HG03432 (cell line): ENCODE measurements at regions not wholly inside any gene's neighbourhood (a gene's known extent, or its start where the extent isn't known, plus 50 kb on each side); places are given as distances from the start of the nearest gene placed in this dataset.
"Not testable (repeated sequence)": the region's sequence is repeated elsewhere in the genome, so short reads cannot be mapped to it uniquely, and the experiment has no call there.

ENCODE experiments used
- ATAC-seq: cut with Tn5 transposase; IDR thresholded peaks from one replicate; pipeline ENCODE4 v1.9.1; 2021; ENCODE audit warnings: mild to moderate bottlenecking, moderate library complexity; ENCODE audit not compliant: unreplicated experiment

DNA sequence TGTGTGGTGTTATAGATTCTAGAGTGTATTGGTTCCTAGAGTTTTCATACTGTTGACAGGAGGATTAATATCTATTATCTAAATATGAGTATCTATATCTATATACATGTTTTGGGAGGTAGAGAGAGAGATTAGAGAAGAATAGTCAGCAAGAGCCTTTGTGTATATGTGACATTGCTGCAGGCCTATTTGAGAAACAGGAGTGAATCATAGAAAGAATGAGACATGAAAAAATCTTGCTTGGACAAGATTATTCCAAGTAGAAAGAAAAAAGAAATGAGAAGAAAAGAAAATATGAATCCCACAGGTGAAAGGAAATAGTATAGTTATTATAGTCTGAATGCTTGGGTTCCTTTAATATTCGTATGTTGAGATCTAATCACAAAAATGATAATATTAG lies 720.4 kb downstream of the RERGL start:
- no peak for ATAC-seq

- ATAC-seq = no peak
Measured at GRCh38 chr12:17361224-17361623, 728.8 kb downstream of the RERGL start.

DNA sequence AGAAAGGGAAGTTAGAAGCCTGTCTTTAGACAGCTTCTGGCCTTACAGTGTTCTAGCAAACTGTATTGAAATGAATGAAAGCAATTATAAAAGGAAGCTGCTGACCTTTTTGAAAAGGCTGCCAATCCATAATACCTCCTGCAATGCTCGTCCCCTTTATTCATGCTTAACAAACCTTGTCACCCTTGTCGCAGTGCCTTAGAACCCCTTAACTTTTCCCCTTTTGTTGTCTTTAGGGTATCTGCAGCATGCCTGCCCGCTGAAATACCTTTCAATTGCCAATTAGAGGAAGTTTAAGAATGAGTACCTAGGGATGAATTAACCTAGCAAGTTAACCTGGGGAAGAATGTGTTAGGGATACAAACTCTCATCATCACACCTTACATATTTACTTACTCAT lies 731.2 kb downstream of the RERGL start:
- no peak for ATAC-seq

- ATAC-seq = no peak
Measured at GRCh38 chr12:17357396-17357795, 732.6 kb downstream of the RERGL start.

- no peak for ATAC-seq
Measured at GRCh38 chr12:17352164-17352563, 737.8 kb downstream of the RERGL start.

DNA sequence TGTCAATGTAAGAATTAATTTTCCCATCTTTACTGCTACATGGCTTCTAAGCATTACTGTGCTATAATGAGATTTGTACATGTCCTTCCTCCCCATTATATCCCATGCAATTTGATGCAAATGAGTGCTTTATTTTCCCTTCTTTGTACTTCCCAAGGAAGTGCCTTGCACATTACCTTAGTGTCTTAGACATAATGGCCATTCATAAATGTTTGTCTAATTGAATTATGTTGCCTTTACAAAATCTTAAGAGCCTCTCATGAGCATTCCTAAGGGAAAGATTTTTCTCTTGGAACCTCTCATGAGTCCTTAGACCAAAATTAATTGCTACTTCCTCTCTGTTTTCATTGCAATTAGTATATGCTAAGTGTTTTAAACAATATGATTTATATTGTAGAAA lies 741.7 kb downstream of the RERGL start:
- no peak for ATAC-seq

GRCh38 chr12:17344649-17345048 lies 738.7 kb upstream of the LMO3 start:
- ATAC-seq = no peak

GRCh38 chr12:17342381-17342961 lies 736.5 kb upstream of the LMO3 start:
- ATAC-seq = no peak

DNA sequence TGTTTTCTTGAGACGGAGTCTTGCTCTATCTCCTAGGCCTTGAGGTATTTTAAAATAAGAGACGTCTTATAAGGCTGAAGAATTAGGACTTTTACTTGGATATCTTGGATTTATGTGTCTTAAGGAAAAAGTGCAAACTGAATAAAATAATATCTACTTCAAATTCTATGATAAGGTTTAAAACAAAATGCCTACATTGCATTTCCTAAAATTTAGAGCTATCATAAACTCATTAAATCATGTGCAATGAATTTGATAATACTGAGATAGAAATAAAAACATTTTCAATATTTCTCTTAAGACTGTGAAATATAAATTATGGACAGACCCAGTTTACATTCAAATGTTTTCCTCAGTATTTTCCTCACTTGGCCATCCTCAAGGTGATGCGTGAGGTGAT lies 729.5 kb upstream of the LMO3 start:
- ATAC-seq = no peak

DNA sequence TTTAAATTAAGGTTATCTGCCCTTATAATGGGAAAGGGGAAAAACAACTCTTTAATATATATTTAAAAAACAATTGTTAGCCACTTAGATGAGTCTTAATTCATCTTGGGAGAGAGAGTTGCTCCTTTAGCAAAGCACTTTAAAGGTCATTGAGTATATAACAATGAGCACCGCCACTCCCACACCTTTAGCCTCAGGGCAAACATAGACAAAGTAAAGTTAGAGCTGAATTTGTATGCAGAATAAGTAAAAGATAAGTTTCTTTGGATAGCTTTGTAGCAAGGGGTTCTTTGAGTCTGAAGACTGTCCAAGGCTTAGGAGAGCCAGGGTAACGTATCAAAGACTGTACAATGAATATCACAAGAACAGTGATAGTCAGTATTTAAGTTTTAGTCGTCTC lies 728.8 kb upstream of the LMO3 start:
- no peak for ATAC-seq

GRCh38 chr12:17333287-17333686 lies 727.3 kb upstream of the LMO3 start:
- ATAC-seq = peak; percentile 32

- ATAC-seq = no peak
Measured at GRCh38 chr12:17326649-17327048, 720.7 kb upstream of the LMO3 start.

DNA sequence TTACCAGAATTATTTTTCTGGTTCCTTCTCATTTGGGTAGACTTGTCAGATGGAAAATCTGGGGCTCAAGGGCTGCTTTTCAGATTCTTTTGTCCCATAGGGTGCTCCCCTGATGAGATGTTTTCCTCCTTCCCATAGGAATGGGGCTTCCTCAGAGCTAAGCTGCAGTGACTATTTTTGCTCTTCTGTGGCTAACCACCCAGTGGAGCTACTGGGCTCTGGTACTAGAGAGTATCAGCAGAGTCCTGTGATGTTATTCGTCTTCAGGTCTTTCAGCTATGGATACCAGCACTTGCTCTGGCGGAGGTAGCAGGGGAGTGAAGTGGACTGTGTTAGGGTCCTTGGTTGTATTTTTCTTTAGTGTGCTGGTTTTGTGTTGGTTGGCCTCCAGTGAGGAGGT lies 716.1 kb upstream of the LMO3 start:
- no peak for ATAC-seq

- ATAC-seq = no peak
Measured at GRCh38 chr12:17304503-17305347, 698.8 kb upstream of the LMO3 start.

DNA sequence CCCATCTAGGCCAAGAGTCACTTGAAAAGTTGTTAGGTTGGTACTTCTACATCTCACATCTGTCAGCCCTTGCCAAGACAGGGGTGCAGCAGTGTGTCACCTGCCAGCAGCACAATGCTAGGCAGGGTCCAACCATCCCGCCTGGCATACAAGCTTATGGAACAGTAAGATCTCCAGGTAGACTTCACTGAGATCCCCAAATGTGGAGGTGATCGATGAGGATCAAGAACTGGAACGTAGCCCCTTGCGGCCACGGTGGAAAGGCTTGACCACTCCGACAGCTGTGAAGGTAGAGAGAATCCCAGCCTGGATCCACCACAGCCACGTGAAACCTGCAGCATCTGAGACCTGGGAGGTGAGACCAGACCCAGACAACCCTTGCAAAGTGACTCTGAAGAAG lies 696.0 kb upstream of the LMO3 start:
- ATAC-seq = no peak

DNA sequence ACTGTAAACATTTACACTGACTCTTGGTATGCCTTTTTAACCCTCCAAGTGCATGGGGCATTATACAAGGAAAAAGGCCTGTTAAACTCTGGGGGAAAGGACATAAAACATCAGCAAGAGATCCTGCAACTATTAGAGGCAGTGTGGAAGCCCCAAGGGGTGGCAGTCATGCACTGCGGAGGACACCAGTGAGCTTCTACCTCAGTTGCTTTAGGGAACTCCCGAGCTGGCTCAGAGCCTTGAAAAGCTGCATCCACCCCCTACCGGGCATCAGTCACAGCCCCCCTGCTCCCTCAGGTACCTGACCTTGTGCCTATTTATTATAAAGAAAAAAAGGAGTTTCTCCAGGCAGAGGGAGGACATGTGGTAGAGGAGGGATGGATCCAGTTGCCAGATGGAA lies 695.6 kb upstream of the LMO3 start:
- ATAC-seq = no peak

DNA sequence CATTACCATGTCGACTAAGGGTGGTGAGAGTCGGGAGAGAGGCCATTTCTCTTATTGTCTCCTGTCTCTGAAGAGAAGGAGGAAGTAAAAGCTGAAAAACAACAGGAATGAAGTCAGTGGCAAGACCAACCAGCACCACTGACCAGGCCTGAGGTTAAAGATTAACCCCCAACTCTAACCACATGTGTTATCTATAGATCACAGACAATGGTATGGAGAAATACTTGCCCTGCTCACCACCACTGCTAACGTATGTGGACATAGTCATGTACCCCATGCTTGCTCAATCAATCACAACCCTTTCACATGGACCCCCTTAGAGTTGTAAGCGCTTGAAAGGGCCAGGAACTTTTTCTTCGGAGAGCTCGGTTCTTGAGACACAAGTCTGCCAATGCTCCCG lies 690.9 kb upstream of the LMO3 start:
- no peak for ATAC-seq

DNA sequence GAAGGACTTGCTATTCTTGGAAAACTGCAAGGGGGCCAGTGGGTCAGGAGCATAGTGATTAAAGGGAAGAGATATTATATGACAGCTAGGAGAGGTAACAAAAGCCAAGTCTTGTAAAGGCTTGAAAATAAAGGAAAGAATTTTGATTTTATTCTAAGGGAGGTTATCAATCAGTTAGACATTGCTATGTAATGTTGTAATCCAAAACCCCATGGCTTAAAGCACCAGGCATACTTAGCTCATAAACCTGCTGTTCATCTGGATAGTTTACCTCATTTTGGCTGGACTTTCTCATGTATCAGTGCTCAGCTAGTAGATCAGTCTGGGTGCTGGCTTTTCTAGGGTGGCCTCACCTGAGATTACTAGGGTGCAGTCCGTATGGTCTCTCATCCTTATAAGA lies 680.9 kb upstream of the LMO3 start:
- ATAC-seq = no peak

DNA sequence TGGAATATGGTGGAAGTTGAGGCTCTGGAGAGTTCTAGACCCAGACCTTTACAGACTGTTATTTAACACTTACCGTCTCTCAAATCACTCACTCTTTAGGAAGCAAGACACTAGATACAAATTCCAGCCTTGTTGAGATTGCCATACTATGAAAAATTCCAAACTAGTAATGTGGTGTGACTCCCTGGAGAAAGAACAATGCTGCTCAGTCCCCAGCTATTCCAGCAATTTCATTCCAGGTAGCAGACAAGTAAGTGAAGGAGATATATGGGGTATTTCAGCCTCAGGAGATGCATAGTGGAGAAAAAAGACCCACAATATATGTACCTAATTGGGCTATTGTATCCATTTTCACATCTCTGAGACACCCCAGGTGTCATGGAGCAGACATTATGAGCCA lies 678.9 kb upstream of the LMO3 start:
- no peak for ATAC-seq

DNA sequence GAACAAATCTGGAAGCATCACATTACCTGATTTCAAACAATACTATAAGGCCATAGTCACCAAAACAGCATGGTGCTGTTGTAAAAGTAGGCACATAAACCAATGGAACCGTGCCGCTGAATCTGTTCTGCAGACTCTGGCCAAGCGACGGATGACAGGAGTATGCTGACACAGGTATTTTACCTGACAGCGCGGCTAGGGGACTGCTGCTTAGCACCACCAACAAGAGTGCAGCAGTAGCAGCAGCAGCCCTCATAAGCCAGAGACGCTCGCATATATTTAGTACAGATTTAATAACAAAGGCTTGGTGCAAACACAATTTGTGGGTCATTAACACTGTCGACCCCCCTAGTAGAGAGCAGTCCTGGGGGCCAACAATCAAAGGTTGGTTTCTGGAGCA lies 677.6 kb upstream of the LMO3 start:
- no peak for ATAC-seq

DNA sequence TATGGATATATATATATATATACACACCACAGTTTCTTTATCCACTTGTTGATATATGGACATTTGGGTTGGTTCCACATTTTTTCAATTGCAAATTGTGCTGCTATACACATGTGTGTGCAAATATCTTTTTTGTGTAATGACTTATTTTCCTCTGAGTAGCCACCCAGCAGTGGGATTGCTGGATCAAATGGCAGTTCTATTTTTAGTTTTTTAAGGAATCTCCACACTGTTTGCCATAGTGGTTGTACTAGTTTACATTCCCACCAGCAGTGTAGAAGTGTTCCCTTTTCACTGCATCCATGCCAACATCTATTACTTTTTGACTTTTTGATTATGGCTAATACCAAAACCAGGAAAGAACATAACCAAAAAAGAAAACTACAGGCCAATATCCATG lies 676.2 kb upstream of the LMO3 start:
- ATAC-seq = not testable (repeated sequence)

GRCh38 chr12:17278946-17279345 lies 673.0 kb upstream of the LMO3 start:
- no peak for ATAC-seq

DNA sequence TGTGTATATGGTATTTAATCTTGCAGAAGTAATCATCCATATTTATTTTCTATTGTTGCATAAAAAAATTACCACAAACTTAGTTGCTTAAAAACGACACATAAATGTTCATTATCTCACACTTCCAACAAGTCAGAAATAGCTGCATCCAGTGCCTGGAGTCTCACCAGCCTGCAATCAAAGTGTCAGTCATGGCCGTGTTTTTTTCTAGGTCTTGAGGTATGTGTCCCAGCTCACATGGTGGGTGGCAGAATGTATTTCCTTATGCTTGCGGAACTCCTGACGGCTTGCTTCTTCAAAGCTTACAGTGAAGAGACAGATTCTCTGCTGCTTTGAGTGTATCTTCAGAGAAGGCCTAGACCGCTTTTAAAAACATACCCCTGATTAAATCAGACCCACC lies 670.2 kb upstream of the LMO3 start:
- no peak for ATAC-seq
